Pancreas (tissue), 10 donors: ENCODE measurements at regions not wholly inside any gene's neighbourhood (a gene's known extent, or its start where the extent isn't known, plus 50 kb on each side); places are given as distances from the start of the nearest gene placed in this dataset.
"Not testable (repeated sequence)": the region's sequence is repeated elsewhere in the genome, so short reads cannot be mapped to it uniquely, and the experiment has no call there.

ENCODE experiments used
- ATAC-seq, 4 donors: fragments of 200-7000 bp; cut with Tn5 transposase; one replicate each; pipeline versions ENCODE4 v1.8.0 to v1.9.1; 2020; ENCODE audit warnings: mild to moderate bottlenecking in 4 of 4, moderate library complexity in 4 of 4
- DNase-seq, 6 donors: peaks; one replicate each; pipeline ENCODE4 v3.0.0-alpha.2; 2020
- FAIRE-seq: peaks from 2 replicates; lab custom pipeline; 2012; peaks lifted over from hg19 to GRCh38; lab: Jason Lieb, UNC
- H3K27ac ChIP-seq, 4 donors: fragments of 200-600 bp; sonication (generic); 1 replicate in 3 of 4; 2 replicates in 1 of 4; pipeline versions ENCODE4 v1.5.0 to v1.8.0; 2020
- H3K27me3 ChIP-seq, 4 donors: fragments of 200-600 bp; one replicate each; pipeline ENCODE4 v1.8.0; 2021
- H3K36me3 ChIP-seq, 3 donors: fragments of 200-600 bp; sonication (generic) in 1 of 3; one replicate each; pipeline versions ENCODE4 v1.5.0 to v1.8.0; 2020 to 2021
- H3K4me1 ChIP-seq, 3 donors: fragments of 200-600 bp; one replicate each; pipeline ENCODE4 v1.8.0; 2021
- H3K4me3 ChIP-seq, 4 donors: fragments of 200-600 bp; sonication (generic) in 2 of 4; one replicate each; pipeline versions ENCODE4 v1.5.0 to v1.8.0; 2020 to 2021
- H3K9me3 ChIP-seq, 4 donors: fragments of 200-600 bp; one replicate each; pipeline ENCODE4 v1.8.0; 2021
- WGBS, 2 donors: extraction: QIAGEN DNeasy Blood & Tissue Kit; methylation state at CpG; one replicate each; pipeline ENCODE4 v1.1.7; 2013; 5-methylcytosine and 5-hydroxymethylcytosine counted together
- intact Hi-C, 3 donors: fragments of 100-400 bp; cut with DNase I; formaldehyde crosslinking; loops; one replicate each; pipeline versions ENCODE4 v1.11.1 to v1.14.2; 2022
- TF ChIP-seq, protein P1 (sequence below), 4 donors: fragments of 200-600 bp; sonication (generic) in 3 of 4; IDR thresholded peaks; one replicate each; pipeline versions ENCODE4 v1.5.0 to v1.8.0; 2021; ENCODE audit warnings: antibody characterized with exemption in 4 of 4
- donor health status: healthy with polysubstance abuse.
- donor health status: DM: no; HTN: no; CAD: no; lungs with moderate emphysema.
- donor health status: DM: no; HTN: no; CAD: no.
- donor health status: control.
- donor health status: control.
- donor health status: Bipolar disorder and iron deficiency.
- donor health status: DM: yes; HTN: yes; CAD: no.
- donor health status: DM: no; HTN: no; CAD: no.
- donor health status: DM: no; HTN: no; CAD: no.
- donor health status: DM: yes; HTN: yes; CAD: no.

DNA sequence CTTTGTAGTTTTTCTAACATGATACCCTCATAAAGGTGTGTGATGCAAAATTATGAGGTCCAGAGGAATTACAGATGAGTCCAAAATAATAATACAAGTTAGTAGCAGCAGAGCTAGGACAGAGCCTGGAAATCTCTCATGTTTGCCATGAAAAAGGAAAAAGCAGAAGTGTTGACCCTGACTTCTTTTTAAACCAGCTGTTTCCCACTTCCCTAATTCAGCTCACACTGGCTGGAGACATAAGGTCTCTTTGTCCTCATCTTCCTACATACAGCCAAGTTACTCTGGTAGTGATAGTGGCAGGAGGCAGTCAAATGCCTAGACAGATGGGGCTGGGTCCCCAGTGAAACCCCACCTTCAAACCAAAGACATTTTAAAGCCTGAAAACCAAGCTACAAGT is 269.2 kb downstream of the C7orf25 start:
- Histone ChIP-seq H3K4me3 (no peak overlapping the region), H3K4me1 (no peaks in the 10 kb centered on the region), H3K36me3 (no peaks in the 10 kb centered on the region), H3K27me3 (no peaks in the 10 kb centered on the region), H3K27ac (no peak overlapping the region), H3K9me3 (no peaks in the 10 kb centered on the region)
- TF ChIP-seq, protein P1, sequence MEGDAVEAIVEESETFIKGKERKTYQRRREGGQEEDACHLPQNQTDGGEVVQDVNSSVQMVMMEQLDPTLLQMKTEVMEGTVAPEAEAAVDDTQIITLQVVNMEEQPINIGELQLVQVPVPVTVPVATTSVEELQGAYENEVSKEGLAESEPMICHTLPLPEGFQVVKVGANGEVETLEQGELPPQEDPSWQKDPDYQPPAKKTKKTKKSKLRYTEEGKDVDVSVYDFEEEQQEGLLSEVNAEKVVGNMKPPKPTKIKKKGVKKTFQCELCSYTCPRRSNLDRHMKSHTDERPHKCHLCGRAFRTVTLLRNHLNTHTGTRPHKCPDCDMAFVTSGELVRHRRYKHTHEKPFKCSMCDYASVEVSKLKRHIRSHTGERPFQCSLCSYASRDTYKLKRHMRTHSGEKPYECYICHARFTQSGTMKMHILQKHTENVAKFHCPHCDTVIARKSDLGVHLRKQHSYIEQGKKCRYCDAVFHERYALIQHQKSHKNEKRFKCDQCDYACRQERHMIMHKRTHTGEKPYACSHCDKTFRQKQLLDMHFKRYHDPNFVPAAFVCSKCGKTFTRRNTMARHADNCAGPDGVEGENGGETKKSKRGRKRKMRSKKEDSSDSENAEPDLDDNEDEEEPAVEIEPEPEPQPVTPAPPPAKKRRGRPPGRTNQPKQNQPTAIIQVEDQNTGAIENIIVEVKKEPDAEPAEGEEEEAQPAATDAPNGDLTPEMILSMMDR (IDR thresholded peaks at IDR 0.05) = no peak
- no peak for ATAC-seq
- intact Hi-C loops = no loop called here
- no peak for FAIRE-seq
- no peak for DNase-seq

DNA sequence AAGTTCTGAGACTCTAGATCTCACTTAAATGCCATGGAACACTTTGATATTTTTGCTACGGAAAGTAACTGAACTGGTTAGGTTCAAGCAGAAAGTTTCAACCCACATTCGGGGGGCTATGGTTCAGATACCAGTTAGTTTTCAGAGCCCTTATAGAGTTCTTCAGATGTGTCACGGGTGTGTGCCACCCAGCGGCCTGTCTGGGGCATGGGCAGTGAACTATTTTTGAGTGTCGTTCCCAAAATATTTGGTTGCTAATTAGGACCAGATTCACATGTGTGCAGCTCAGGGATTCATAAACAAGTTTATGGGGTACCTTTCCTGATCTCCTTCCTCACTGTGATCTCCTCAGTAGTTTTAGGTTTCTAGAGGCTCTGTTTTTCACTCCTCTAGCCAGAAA is 271.9 kb downstream of the C7orf25 start:
- intact Hi-C loops = no loop called here
- DNase-seq (no peak), FAIRE-seq (no peak), ATAC-seq (no peak)
- Histone ChIP-seq H3K27ac (no peak overlapping the region), H3K27me3 (no peaks in the 10 kb centered on the region), H3K9me3 (no peaks in the 10 kb centered on the region), H3K36me3 (no peaks in the 10 kb centered on the region), H3K4me1 (no peaks in the 10 kb centered on the region), H3K4me3 (no peak overlapping the region)
- WGBS, 2 donors = 58 to 59% methylated on average over 5 of the region's 5 CpGs
- TF ChIP-seq, protein P1 (IDR thresholded peaks at IDR 0.05) = no peak

DNA sequence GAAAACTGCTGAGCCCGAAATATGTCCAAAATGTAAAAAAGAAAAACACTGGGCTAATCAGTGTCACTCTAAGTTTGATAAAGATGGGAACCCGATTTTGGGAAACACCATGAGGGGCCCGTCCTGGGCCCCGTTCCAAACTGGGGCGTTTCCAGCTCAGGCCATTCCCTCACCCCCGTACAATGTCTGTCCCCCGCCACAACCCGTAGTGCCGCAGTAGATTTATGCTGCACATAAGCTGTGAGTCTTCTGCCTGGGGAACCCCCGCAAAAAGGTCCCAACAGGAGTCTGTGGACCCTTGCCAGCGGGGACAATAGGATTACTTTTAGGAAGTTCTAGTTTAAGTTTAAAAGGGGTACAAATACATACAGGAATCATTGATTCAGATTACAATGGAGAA is 275.5 kb downstream of the C7orf25 start:
- H3K9me3 ChIP-seq, ATAC-seq, H3K4me3 ChIP-seq, intact Hi-C loops, H3K36me3 ChIP-seq, H3K27me3 ChIP-seq, H3K4me1 ChIP-seq, DNase-seq, H3K27ac ChIP-seq, FAIRE-seq: not testable (repeated sequence)
- 66 to 73% methylated on average over 11 of the region's 11 CpGs for WGBS, 2 donors

DNA sequence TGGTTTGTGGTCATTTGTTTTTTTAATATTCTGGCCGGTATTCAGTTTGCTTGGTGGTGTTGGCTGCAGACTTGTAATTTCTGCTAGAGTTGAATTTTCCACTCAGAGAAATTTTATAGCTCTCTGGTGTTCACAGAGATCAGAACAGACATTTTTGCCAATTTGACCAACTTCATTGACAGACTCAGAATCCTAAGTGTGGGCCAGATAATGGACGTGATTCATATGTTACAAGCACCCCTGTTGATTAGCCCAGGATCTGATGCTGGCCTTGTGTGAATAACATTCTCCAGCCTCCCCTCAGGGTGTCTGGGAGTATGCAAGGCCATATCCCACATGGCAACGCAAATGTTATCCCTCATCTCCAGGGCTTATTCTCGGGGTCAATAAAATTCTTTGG is 283.8 kb downstream of the C7orf25 start:
- WGBS, 2 donors = 52 to 64% methylated on average over 4 of the region's 4 CpGs

DNA sequence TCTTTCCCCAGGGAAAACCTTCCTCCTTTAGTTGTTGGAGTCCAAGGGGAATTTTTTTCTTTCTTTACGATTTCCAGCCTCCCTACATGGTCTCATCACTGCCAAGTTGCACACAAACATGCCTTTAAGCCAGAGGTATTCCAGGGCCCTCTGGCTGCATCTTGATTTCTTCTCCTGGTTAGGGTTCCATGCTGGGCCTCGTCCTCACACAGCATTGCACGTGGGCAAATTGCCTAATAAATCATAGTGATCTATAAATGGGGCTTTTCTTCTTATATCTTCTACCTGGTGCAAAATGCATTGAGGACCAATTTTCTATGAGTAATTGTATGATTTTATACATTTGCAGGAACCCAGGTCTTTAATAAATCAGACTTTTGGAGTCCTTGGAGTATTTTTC is 284.2 kb downstream of the C7orf25 start:
- H3K4me3 ChIP-seq = no peak overlapping the region
- H3K36me3 ChIP-seq = no peaks in the 10 kb centered on the region
- no peak overlapping the region for H3K27ac ChIP-seq
- FAIRE-seq = no peak
- no peaks in the 10 kb centered on the region for H3K4me1 ChIP-seq
- no peak for DNase-seq
- no peaks in the 10 kb centered on the region for H3K9me3 ChIP-seq
- no peaks in the 10 kb centered on the region for H3K27me3 ChIP-seq
- TF ChIP-seq, protein P1 (IDR thresholded peaks at IDR 0.05) = no peak
- WGBS, 2 donors = 41 to 47% methylated on average over 3 of the region's 3 CpGs
- intact Hi-C loops = no loop called here
- no peak for ATAC-seq

More for the DNA sequence above, 283.8 kb downstream of the C7orf25 start:
- H3K4me1 ChIP-seq = no peaks in the 10 kb centered on the region
- no peak overlapping the region for H3K4me3 ChIP-seq
- ATAC-seq = no peak
- no peaks in the 10 kb centered on the region for H3K36me3 ChIP-seq
- no peak for DNase-seq
- TF ChIP-seq, protein P1 (IDR thresholded peaks at IDR 0.05) = no peak
- intact Hi-C loops = no loop called here
- no peak overlapping the region for H3K27ac ChIP-seq
- no peaks in the 10 kb centered on the region for H3K9me3 ChIP-seq
- no peak for FAIRE-seq
- no peaks in the 10 kb centered on the region for H3K27me3 ChIP-seq

DNA sequence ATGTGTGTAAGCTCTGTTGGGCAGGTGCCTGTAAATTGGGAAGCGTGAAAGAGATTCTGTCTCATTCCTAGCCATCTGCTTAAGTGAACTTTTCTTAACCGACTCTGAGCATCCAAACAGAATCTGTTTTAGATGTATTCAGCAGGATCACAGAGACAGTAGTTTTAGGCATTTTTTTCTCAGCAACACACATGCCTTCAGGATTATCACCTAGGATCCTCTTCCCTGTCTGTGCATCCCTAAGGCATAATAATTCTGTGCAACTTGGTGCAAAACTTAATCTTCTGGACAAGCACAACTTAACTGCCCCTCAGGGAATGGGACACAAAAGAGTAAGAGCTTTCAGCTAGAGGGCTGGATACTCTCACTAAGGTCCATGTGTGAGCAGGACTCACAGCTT is 284.8 kb downstream of the C7orf25 start:
- H3K27ac ChIP-seq = no peak overlapping the region
- TF ChIP-seq, protein P1 (IDR thresholded peaks at IDR 0.05) = no peak
- H3K27me3 ChIP-seq = no peaks in the 10 kb centered on the region
- ATAC-seq (no peak), FAIRE-seq (no peak), DNase-seq (no peak)
- H3K4me1 ChIP-seq = no peaks in the 10 kb centered on the region
- H3K9me3 ChIP-seq = no peaks in the 10 kb centered on the region
- intact Hi-C loops = no loop called here
- no peak overlapping the region for H3K4me3 ChIP-seq
- 61 to 82% methylated on average over 2 of the region's 2 CpGs for WGBS, 2 donors
- no peaks in the 10 kb centered on the region for H3K36me3 ChIP-seq
